Thoracic aorta (tissue), 2 donors: ENCODE measurements at regions not wholly inside any gene's neighbourhood (a gene's known extent, or its start where the extent isn't known, plus 50 kb on each side); places are given as distances from the start of the nearest gene placed in this dataset.
"Not testable (repeated sequence)": the region's sequence is repeated elsewhere in the genome, so short reads cannot be mapped to it uniquely, and the experiment has no call there.

ENCODE experiments used
- ATAC-seq: fragments of 150-250 bp; one replicate; pipeline ENCODE4 v1.8.0; 2017; ENCODE audit warnings: low read depth; ENCODE audit not compliant: insufficient number of reproducible peaks, low FRiP score
- DNase-seq: peaks from one replicate; pipeline ENCODE4 v3.0.0-alpha.2; 2020; ENCODE audit warnings: low spot score
- H3K27ac ChIP-seq, 2 donors: fragments of 200-600 bp; sonication (generic); 1 replicate in 1 of 2; 2 replicates in 1 of 2; pipeline ENCODE4 v1.5.1; 2016; ENCODE audit warnings: mild to moderate bottlenecking in 2 of 2, moderate library complexity in 2 of 2
- H3K27me3 ChIP-seq: fragments of 200-600 bp; sonication (generic); replicated peaks from 2 replicates; pipeline ENCODE4 v1.6.0; 2016; ENCODE audit warnings: mild to moderate bottlenecking; ENCODE audit not compliant: insufficient read depth
- H3K36me3 ChIP-seq: fragments of 200-600 bp; sonication (generic); one replicate; pipeline ENCODE4 v1.5.1; 2016
- H3K4me1 ChIP-seq, 2 donors: fragments of 200-600 bp; sonication (generic); 1 replicate in 1 of 2; 2 replicates in 1 of 2; pipeline versions ENCODE4 v1.5.1 to v1.6.0; 2016; ENCODE audit warnings: low read depth in 2 of 2, mild to moderate bottlenecking in 1 of 2; ENCODE audit not compliant: control insufficient read depth in 1 of 2
- H3K4me3 ChIP-seq: fragments of 200-600 bp; sonication (generic); 2 replicates; pipeline ENCODE4 v1.5.1; 2016; ENCODE audit warnings: mild to moderate bottlenecking
- H3K9me3 ChIP-seq: fragments of 200-600 bp; sonication (generic); 2 replicates; pipeline ENCODE4 v1.5.1; 2016
- CTCF ChIP-seq: fragments of 200-600 bp; sonication (generic); IDR thresholded peaks from one replicate; pipeline ENCODE4 v1.5.1; 2019; ENCODE audit warnings: antibody characterized with exemption

- Histone ChIP-seq H3K27me3 (no peaks in the 10 kb centered on the region), H3K9me3 (no peaks in the 10 kb centered on the region), H3K27ac (no peak overlapping the region), H3K4me1 (no peaks in the 10 kb centered on the region), H3K4me3 (no peak overlapping the region), H3K36me3 (no peaks in the 10 kb centered on the region)
- DNase-seq (no peak), ATAC-seq (no peak)
- no peak for TF ChIP-seq CTCF
Measured at GRCh38 chr13:96934889-96935489, 59.3 kb downstream of the OXGR1 start.

DNA sequence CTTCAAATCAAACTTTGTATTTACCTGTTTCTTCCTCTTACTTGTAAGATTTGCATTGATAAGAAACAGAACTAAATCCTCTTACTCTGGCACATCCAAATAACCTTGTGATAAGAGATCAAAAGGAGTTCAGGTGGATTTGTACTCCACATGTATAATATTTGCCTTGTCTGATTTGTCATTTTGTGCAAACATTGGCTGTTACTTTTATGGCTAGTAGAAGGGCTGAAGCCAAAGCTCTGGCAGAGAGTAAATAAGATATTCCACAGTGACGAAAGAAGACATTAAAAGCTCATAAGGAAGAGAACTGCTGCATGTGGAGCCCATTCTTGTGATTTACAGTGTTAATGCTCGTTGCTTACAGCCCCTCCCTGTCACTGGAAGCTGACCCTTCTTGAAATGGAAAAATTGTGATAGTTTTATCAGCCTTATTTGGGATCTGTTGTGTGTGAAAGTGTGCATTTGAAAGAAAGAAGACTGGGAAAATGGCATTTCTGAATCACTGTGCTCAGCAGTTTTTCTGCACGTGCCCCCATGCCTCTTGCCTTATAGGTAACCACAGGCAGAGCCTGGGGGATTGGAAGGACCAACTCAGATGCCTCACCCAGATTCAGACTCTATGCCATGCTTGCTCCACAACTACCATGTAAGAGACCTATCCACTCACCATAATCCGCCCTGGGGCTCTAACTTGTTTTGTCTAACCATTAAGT lies 68.2 kb downstream of the OXGR1 start:
- ATAC-seq (no peak), DNase-seq (no peak)
- no peaks in the 10 kb centered on the region for H3K9me3 ChIP-seq
- H3K4me1 ChIP-seq = no peaks in the 10 kb centered on the region
- no peak for TF ChIP-seq CTCF
- no peaks in the 10 kb centered on the region for H3K36me3 ChIP-seq
- H3K27ac ChIP-seq = no peak overlapping the region
- no peaks in the 10 kb centered on the region for H3K27me3 ChIP-seq
- no peak overlapping the region for H3K4me3 ChIP-seq

- DNase-seq (no peak), ATAC-seq (no peak)
- Histone ChIP-seq H3K27me3 (no peaks in the 10 kb centered on the region), H3K4me1 (no peaks in the 10 kb centered on the region), H3K9me3 (no peaks in the 10 kb centered on the region), H3K36me3 (no peaks in the 10 kb centered on the region), H3K27ac (no peak overlapping the region), H3K4me3 (no peak overlapping the region)
- no peak for TF ChIP-seq CTCF
Measured at GRCh38 chr13:96925477-96925876, 68.8 kb downstream of the OXGR1 start.

- not testable (repeated sequence) for H3K27ac ChIP-seq, H3K4me1 ChIP-seq, H3K9me3 ChIP-seq, ATAC-seq, H3K27me3 ChIP-seq, H3K36me3 ChIP-seq, DNase-seq, H3K4me3 ChIP-seq
Measured at GRCh38 chr13:96918861-96919631, 75.2 kb downstream of the OXGR1 start.

DNA sequence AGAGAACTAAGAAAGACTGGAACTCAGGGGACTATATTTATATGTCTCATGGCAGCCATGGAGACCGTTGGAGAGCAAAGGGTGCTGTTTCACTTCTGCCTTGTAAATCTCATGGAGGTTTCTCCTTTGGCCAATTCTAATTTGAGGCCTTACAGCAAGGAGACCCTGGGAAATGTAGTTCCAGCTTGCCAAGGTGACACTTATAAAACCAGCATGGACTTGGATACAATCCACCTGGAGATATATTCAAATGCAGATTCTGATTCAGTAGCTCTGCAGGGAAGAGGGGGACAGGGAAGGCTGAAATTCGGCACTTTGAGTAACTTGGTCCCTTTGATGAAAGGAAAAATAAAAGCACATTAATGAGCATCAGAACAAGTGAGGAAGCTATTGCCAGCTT lies 90.0 kb downstream of the OXGR1 start:
- no peak overlapping the region for H3K4me3 ChIP-seq
- H3K27me3 ChIP-seq = no peaks in the 10 kb centered on the region
- no peaks in the 10 kb centered on the region for H3K9me3 ChIP-seq
- DNase-seq (no peak), ATAC-seq (no peak)
- TF ChIP-seq CTCF = no peak
- no peaks in the 10 kb centered on the region for H3K36me3 ChIP-seq
- peaks cover 0 to under 1% of the 10 kb centered on the region in 2 donors for H3K4me1 ChIP-seq
- no peak overlapping the region for H3K27ac ChIP-seq
